Subcutaneous abdominal adipose tissue (tissue), 5 donors: ENCODE measurements at regions not wholly inside any gene's neighbourhood (a gene's known extent, or its start where the extent isn't known, plus 50 kb on each side); places are given as distances from the start of the nearest gene placed in this dataset.

ENCODE experiments used
- H3K27ac ChIP-seq: one replicate; pipeline ENCODE4 v1.7.0; 2013; ENCODE audit warnings: low read depth, mild to moderate bottlenecking, inconsistent platforms, low read length, moderate library complexity
- H3K27me3 ChIP-seq, 5 donors: one replicate each; pipeline ENCODE4 v1.7.0; 2013; ENCODE audit warnings: low read length in 5 of 5, inconsistent platforms in 1 of 5; ENCODE audit not compliant: control insufficient read depth in 5 of 5, insufficient read depth in 4 of 5
- H3K36me3 ChIP-seq, 5 donors: one replicate each; pipeline ENCODE4 v1.7.0; 2013; ENCODE audit warnings: low read length in 5 of 5; ENCODE audit not compliant: control insufficient read depth in 5 of 5, insufficient read depth in 5 of 5
- H3K4me1 ChIP-seq, 5 donors: one replicate each; pipeline ENCODE4 v1.7.0; 2013; ENCODE audit warnings: low read length in 5 of 5, mild to moderate bottlenecking in 3 of 5, moderate library complexity in 1 of 5; ENCODE audit not compliant: control insufficient read depth in 5 of 5, insufficient read depth in 5 of 5
- H3K4me3 ChIP-seq, 5 donors: one replicate each; pipeline ENCODE4 v1.7.0; 2013; ENCODE audit warnings: low read length in 5 of 5, low read depth in 1 of 5
- H3K9ac ChIP-seq, 5 donors: one replicate each; pipeline ENCODE4 v1.7.0; 2013; ENCODE audit warnings: low read length in 5 of 5, mild to moderate bottlenecking in 4 of 5, moderate library complexity in 3 of 5
- H3K9me3 ChIP-seq, 5 donors: one replicate each; pipeline ENCODE4 v1.7.0; 2013; ENCODE audit warnings: low read length in 5 of 5; ENCODE audit not compliant: control insufficient read depth in 5 of 5
- donor health status: healthy.
- donor health status: healthy.
- donor health status: healthy.
- donor health status: healthy.
- donor health status: healthy.

GRCh38 chrX:20437683-20438082 lies 171.0 kb upstream of the RPS6KA3 start:
- H3K9me3 ChIP-seq: no peaks in the 10 kb centered on the region
- no peaks in the 10 kb centered on the region for H3K36me3 ChIP-seq
- H3K9ac ChIP-seq: no peak overlapping the region
- H3K27me3 ChIP-seq: peaks cover 0 to 7% (median 0%) of the 10 kb centered on the region in 5 donors
- H3K4me3 ChIP-seq: no peak overlapping the region
- peaks cover 0 to 1% (median 0%) of the 10 kb centered on the region in 5 donors for H3K4me1 ChIP-seq
- H3K27ac ChIP-seq: no peak overlapping the region

GRCh38 chrX:20435913-20436312 lies 169.2 kb upstream of the RPS6KA3 start:
- Histone ChIP-seq H3K4me1 (peaks cover 0 to 5% (median 0%) of the 10 kb centered on the region in 5 donors), H3K4me3 (no peak overlapping the region), H3K27ac (no peak overlapping the region)

GRCh38 chrX:20434986-20435385 lies 168.3 kb upstream of the RPS6KA3 start:
- peaks cover 0 to 4% (median 3%) of the 10 kb centered on the region in 5 donors for H3K27me3 ChIP-seq
- H3K4me1 ChIP-seq: peaks cover 0 to 5% (median 0%) of the 10 kb centered on the region in 5 donors
- H3K27ac ChIP-seq: no peak overlapping the region
- no peaks in the 10 kb centered on the region for H3K36me3 ChIP-seq
- H3K4me3 ChIP-seq: no peak overlapping the region
- no peaks in the 10 kb centered on the region for H3K9me3 ChIP-seq
- H3K9ac ChIP-seq: no peak overlapping the region

More at GRCh38 chrX:20435913-20436312, 169.2 kb upstream of the RPS6KA3 start:
- Histone ChIP-seq H3K36me3 (no peaks in the 10 kb centered on the region), H3K27me3 (peaks cover 0 to 7% (median 3%) of the 10 kb centered on the region in 5 donors), H3K9ac (no peak overlapping the region), H3K9me3 (no peaks in the 10 kb centered on the region)

- Histone ChIP-seq H3K36me3 (no peaks in the 10 kb centered on the region), H3K4me3 (no peak overlapping the region), H3K27me3 (peaks cover 0 to 4% (median 3%) of the 10 kb centered on the region in 5 donors), H3K4me1 (peaks cover 0 to 5% (median 0%) of the 10 kb centered on the region in 5 donors), H3K9ac (no peak overlapping the region), H3K9me3 (no peaks in the 10 kb centered on the region), H3K27ac (no peak overlapping the region)
Measured at GRCh38 chrX:20433388-20433775, 166.7 kb upstream of the RPS6KA3 start.

- no peak overlapping the region for H3K4me3 ChIP-seq
Measured at GRCh38 chrX:20432746-20433387, 166.2 kb upstream of the RPS6KA3 start.

GRCh38 chrX:20432048-20432447 lies 165.3 kb upstream of the RPS6KA3 start:
- Histone ChIP-seq H3K27ac (no peak overlapping the region), H3K27me3 (peaks cover 0 to 4% (median 3%) of the 10 kb centered on the region in 5 donors)

More at GRCh38 chrX:20432746-20433387, 166.2 kb upstream of the RPS6KA3 start:
- no peak overlapping the region for H3K27ac ChIP-seq
- H3K9me3 ChIP-seq: no peaks in the 10 kb centered on the region
- H3K4me1 ChIP-seq: peaks cover 0 to 5% (median 0%) of the 10 kb centered on the region in 5 donors
- H3K27me3 ChIP-seq: peaks cover 0 to 4% (median 3%) of the 10 kb centered on the region in 5 donors
- no peak overlapping the region for H3K9ac ChIP-seq
- no peaks in the 10 kb centered on the region for H3K36me3 ChIP-seq

GRCh38 chrX:20431486-20431885 lies 164.8 kb upstream of the RPS6KA3 start:
- H3K36me3 ChIP-seq: no peaks in the 10 kb centered on the region
- H3K4me3 ChIP-seq: no peak overlapping the region
- H3K4me1 ChIP-seq: peaks cover 0 to 5% (median 0%) of the 10 kb centered on the region in 5 donors

More at GRCh38 chrX:20432048-20432447, 165.3 kb upstream of the RPS6KA3 start:
- Histone ChIP-seq H3K4me3 (no peak overlapping the region), H3K36me3 (no peaks in the 10 kb centered on the region), H3K9ac (no peak overlapping the region), H3K4me1 (peaks cover 0 to 5% (median 0%) of the 10 kb centered on the region in 5 donors), H3K9me3 (no peaks in the 10 kb centered on the region)

GRCh38 chrX:20427173-20427770 lies 160.6 kb upstream of the RPS6KA3 start:
- peaks cover 0 to 5% (median 0%) of the 10 kb centered on the region in 5 donors for H3K4me1 ChIP-seq
- H3K9me3 ChIP-seq: peaks cover 0 to 6% (median 0%) of the 10 kb centered on the region in 5 donors
- H3K27ac ChIP-seq: no peak overlapping the region
- no peaks in the 10 kb centered on the region for H3K36me3 ChIP-seq
- H3K9ac ChIP-seq: no peak overlapping the region
- H3K27me3 ChIP-seq: peaks cover 0 to 2% (median 0%) of the 10 kb centered on the region in 5 donors
- H3K4me3 ChIP-seq: no peak overlapping the region

More at GRCh38 chrX:20431486-20431885, 164.8 kb upstream of the RPS6KA3 start:
- H3K27me3 ChIP-seq: peaks cover 0 to 4% (median 3%) of the 10 kb centered on the region in 5 donors
- H3K27ac ChIP-seq: no peak overlapping the region
- no peak overlapping the region for H3K9ac ChIP-seq
- no peaks in the 10 kb centered on the region for H3K9me3 ChIP-seq

GRCh38 chrX:20421697-20422096 lies 155.0 kb upstream of the RPS6KA3 start:
- no peak overlapping the region for H3K27ac ChIP-seq
- peaks cover 0 to 6% (median 0%) of the 10 kb centered on the region in 5 donors for H3K9me3 ChIP-seq
- H3K27me3 ChIP-seq: peaks cover 0 to 10% (median 0%) of the 10 kb centered on the region in 5 donors
- no peaks in the 10 kb centered on the region for H3K4me1 ChIP-seq
- no peak overlapping the region for H3K4me3 ChIP-seq
- H3K36me3 ChIP-seq: no peaks in the 10 kb centered on the region
- no peak overlapping the region for H3K9ac ChIP-seq

GRCh38 chrX:20421275-20421674 lies 154.6 kb upstream of the RPS6KA3 start:
- peaks cover 0 to 6% (median 0%) of the 10 kb centered on the region in 5 donors for H3K9me3 ChIP-seq
- no peak overlapping the region for H3K9ac ChIP-seq
- H3K4me3 ChIP-seq: no peak overlapping the region
- peaks cover 0 to 10% (median 0%) of the 10 kb centered on the region in 5 donors for H3K27me3 ChIP-seq
- no peaks in the 10 kb centered on the region for H3K4me1 ChIP-seq
- H3K27ac ChIP-seq: no peak overlapping the region
- no peaks in the 10 kb centered on the region for H3K36me3 ChIP-seq
